HepG2 (cell line): ENCODE measurements at regions not wholly inside any gene's neighbourhood (a gene's known extent, or its start where the extent isn't known, plus 50 kb on each side); places are given as distances from the start of the nearest gene placed in this dataset.

ENCODE experiments used
- ATAC-seq: fragments of 200-7000 bp; cut with Tn5 transposase; 3 replicates; pipeline ENCODE4 v1.9.1; 2020; ENCODE audit warnings: mild to moderate bottlenecking, moderate library complexity
- BruUV-seq: library from RNA; stranded (reverse); fragments of 400-500 nt; replicated peaks from 2 replicates; lab custom pipeline; 2021; lab: Mats Ljungman, UMichigan
- CTCF ChIA-PET: fragments of 300-600 bp; formaldehyde crosslinking; extraction: SDS; loops from one replicate; lab custom pipeline; 2021; ENCODE audit warnings: low total read pairs, inconsistent platforms, low intra/inter-chr PET ratio; lab: Yijun Ruan, JAX
- POLR2A ChIA-PET: fragments of 350-600 bp; sonication (Branson Sonifier 250); formaldehyde crosslinking; loops from one replicate; lab custom pipeline; 2020; ENCODE audit warnings: antibody characterized with exemption, inconsistent platforms; lab: Yijun Ruan, JAX
- DNase-seq: peaks from one replicate; pipeline ENCODE4 v3.0.0-alpha.2; 2015; ENCODE audit warnings: low spot score
- FAIRE-seq: peaks from 3 replicates; lab custom pipeline; 2011; peaks lifted over from hg19 to GRCh38; lab: Jason Lieb, UNC
- H2AFZ ChIP-seq: one replicate; pipeline ENCODE4 v1.6.1; 2011; ENCODE audit warnings: low read length, inconsistent platforms
- H3K27ac ChIP-seq: fragments of 300-600 bp; 3 replicates; pipeline ENCODE4 v1.8.0; 2011; ENCODE audit warnings: mixed run types, mild to moderate bottlenecking, mixed read lengths, low read length, inconsistent platforms; ENCODE audit not compliant: insufficient read depth; ENCODE audit errors: extremely low read length
- H3K27me3 ChIP-seq, 2 experiments: fragments of 200-600 bp in 1 of 2; 2 replicates in 1 of 2; 3 replicates in 1 of 2; pipeline versions ENCODE4 v1.6.0 to v1.8.0; 2011; ENCODE audit warnings: low read length in 2 of 2, mild to moderate bottlenecking in 2 of 2, moderate library complexity in 2 of 2, inconsistent platforms in 1 of 2; ENCODE audit not compliant: insufficient read depth in 2 of 2, control insufficient read depth in 1 of 2
- H3K36me3 ChIP-seq, 2 experiments: fragments of 200-600 bp in 1 of 2; replicated peaks in 1 of 2; 2 replicates in 1 of 2; 3 replicates in 1 of 2; pipeline versions ENCODE4 v1.5.1 to v1.8.0; 2011; ENCODE audit warnings: low read length in 2 of 2, inconsistent platforms in 1 of 2; ENCODE audit not compliant: insufficient read depth in 2 of 2, control insufficient read depth in 1 of 2
- H3K4me1 ChIP-seq: 2 replicates; pipeline ENCODE4 v1.5.1; 2012; ENCODE audit warnings: low read length, inconsistent platforms; ENCODE audit not compliant: insufficient read depth
- H3K4me2 ChIP-seq: 2 replicates; pipeline ENCODE4 v1.6.0; 2011; ENCODE audit warnings: low read depth, low read length, inconsistent platforms
- H3K4me3 ChIP-seq, 3 experiments: fragments of 200-600 bp in 1 of 3; sonication (generic), shearing (Covaris generic) in 1 of 3; replicated peaks in 1 of 3; 2 replicates each; pipeline ENCODE4 v1.5.1; 2011 to 2016; ENCODE audit warnings: low read length in 3 of 3, inconsistent platforms in 2 of 3, low read depth in 2 of 3, mild to moderate bottlenecking in 2 of 3, control low read depth in 1 of 3, mixed read lengths in 1 of 3; ENCODE audit not compliant: insufficient read depth in 1 of 3
- H3K79me2 ChIP-seq: one replicate; pipeline ENCODE4 v1.6.1; 2011; ENCODE audit warnings: low read length, inconsistent platforms; ENCODE audit not compliant: insufficient read depth
- H3K9ac ChIP-seq: 2 replicates; pipeline ENCODE4 v1.6.0; 2011; ENCODE audit warnings: mild to moderate bottlenecking, low read depth, low read length, inconsistent platforms; ENCODE audit not compliant: insufficient read depth
- H3K9me3 ChIP-seq: 2 replicates; pipeline ENCODE4 v1.5.1; 2012; ENCODE audit warnings: mild to moderate bottlenecking, low read length
- H4K20me1 ChIP-seq: 2 replicates; pipeline ENCODE4 v1.6.0; 2011; ENCODE audit warnings: inconsistent platforms, mild to moderate bottlenecking, low read length, moderate library complexity; ENCODE audit not compliant: insufficient read depth
- DNMT1 ChIP-seq: sonication (generic); formaldehyde crosslinking; IDR thresholded peaks from 2 replicates; pipeline ENCODE4 v1.5.1; 2020; ENCODE audit warnings: mild to moderate bottlenecking, missing genetic modification reagents
- FOXA3 ChIP-seq: IDR thresholded peaks from 2 replicates; pipeline ENCODE4 v1.6.1; 2016; ENCODE audit warnings: missing genetic modification reagents, missing compliant biosample characterization
- MED8 ChIP-seq: sonication (generic); formaldehyde crosslinking; IDR thresholded peaks from 2 replicates; pipeline ENCODE4 v1.8.1; 2023; ENCODE audit warnings: mild to moderate bottlenecking, missing genetic modification reagents; ENCODE audit not compliant: insufficient replicate concordance
- SYNCRIP ChIP-seq: fragments of 200-400 bp; formaldehyde crosslinking; IDR thresholded peaks from 2 replicates; pipeline ENCODE4 v1.6.1; 2018; ENCODE audit warnings: mild to moderate bottlenecking, low read depth, low read length; ENCODE audit not compliant: insufficient read depth
- ZNF101 ChIP-seq: sonication (generic); formaldehyde crosslinking; IDR thresholded peaks from 2 replicates; pipeline ENCODE4 v1.4.0; 2020; ENCODE audit warnings: mild to moderate bottlenecking, low read depth, missing genetic modification reagents, borderline replicate concordance
- ZNF230 ChIP-seq: sonication (generic); formaldehyde crosslinking; IDR thresholded peaks from 2 replicates; pipeline ENCODE4 v1.4.0; 2020; ENCODE audit warnings: mild to moderate bottlenecking, missing genetic modification reagents
- ZNF260 ChIP-seq: sonication (generic); formaldehyde crosslinking; IDR thresholded peaks from 2 replicates; pipeline ENCODE4 v1.4.0; 2020; ENCODE audit warnings: missing genetic modification reagents, low read depth, mild to moderate bottlenecking, borderline replicate concordance
- ZNF33B ChIP-seq: sonication (generic); formaldehyde crosslinking; IDR thresholded peaks from 2 replicates; pipeline ENCODE4 v1.5.1; 2020; ENCODE audit warnings: mild to moderate bottlenecking, missing genetic modification reagents
- ZNF354B ChIP-seq: sonication (generic); formaldehyde crosslinking; IDR thresholded peaks from 2 replicates; pipeline ENCODE4 v1.8.0; 2022; ENCODE audit warnings: mild to moderate bottlenecking, missing genetic modification reagents
- ZNF446 ChIP-seq: sonication (generic); formaldehyde crosslinking; IDR thresholded peaks from 2 replicates; pipeline ENCODE4 v1.5.0; 2020; ENCODE audit warnings: mild to moderate bottlenecking, missing genetic modification reagents
- ZSCAN22 ChIP-seq: sonication (generic); formaldehyde crosslinking; IDR thresholded peaks from 2 replicates; pipeline ENCODE4 v1.4.0; 2020; ENCODE audit warnings: mild to moderate bottlenecking, missing genetic modification reagents
- WGBS: methylation state at CpG from one replicate; pipeline ENCODE4 v1.1.6; 2017; ENCODE audit warnings: low lambda C conversion rate; 5-methylcytosine and 5-hydroxymethylcytosine counted together
- in situ Hi-C: cut with HindIII; loops from 2 replicates; pipeline ENCODE4 v1.10.0; 2017; ENCODE audit warnings: low pct_unique_long_range_greater_than_20kb; ENCODE audit not compliant: extremely low pct_ligation_motif_present
- intact Hi-C: fragments of 100-400 bp; cut with micrococcal nuclease; formaldehyde crosslinking; loops from one replicate; pipeline ENCODE4 v1.10.0; 2022; ENCODE audit not compliant: unreplicated experiment
- TF ChIP-seq, protein P1 (sequence below): sonication (generic); formaldehyde crosslinking; IDR thresholded peaks from 2 replicates; pipeline ENCODE4 v1.8.0; 2022; ENCODE audit warnings: missing genetic modification reagents, mild to moderate bottlenecking, inconsistent platforms, borderline replicate concordance
- TF ChIP-seq, protein P2 (sequence below): sonication (generic); formaldehyde crosslinking; IDR thresholded peaks from 2 replicates; pipeline ENCODE4 v1.5.1; 2020; ENCODE audit warnings: mild to moderate bottlenecking, moderate library complexity, missing genetic modification reagents
- TF ChIP-seq, protein P3 (sequence below): sonication (generic); formaldehyde crosslinking; IDR thresholded peaks from 2 replicates; pipeline ENCODE4 v1.8.0; 2022; ENCODE audit warnings: mild to moderate bottlenecking, missing genetic modification reagents, borderline replicate concordance
- TF ChIP-seq, protein P4 (sequence below): IDR thresholded peaks from 2 replicates; pipeline ENCODE4 v1.6.1; 2016; ENCODE audit warnings: control low read depth
- TF ChIP-seq, protein P5 (sequence below): sonication (generic); formaldehyde crosslinking; IDR thresholded peaks from 2 replicates; pipeline ENCODE4 v1.5.0; 2020; ENCODE audit warnings: mild to moderate bottlenecking, missing genetic modification reagents

DNA sequence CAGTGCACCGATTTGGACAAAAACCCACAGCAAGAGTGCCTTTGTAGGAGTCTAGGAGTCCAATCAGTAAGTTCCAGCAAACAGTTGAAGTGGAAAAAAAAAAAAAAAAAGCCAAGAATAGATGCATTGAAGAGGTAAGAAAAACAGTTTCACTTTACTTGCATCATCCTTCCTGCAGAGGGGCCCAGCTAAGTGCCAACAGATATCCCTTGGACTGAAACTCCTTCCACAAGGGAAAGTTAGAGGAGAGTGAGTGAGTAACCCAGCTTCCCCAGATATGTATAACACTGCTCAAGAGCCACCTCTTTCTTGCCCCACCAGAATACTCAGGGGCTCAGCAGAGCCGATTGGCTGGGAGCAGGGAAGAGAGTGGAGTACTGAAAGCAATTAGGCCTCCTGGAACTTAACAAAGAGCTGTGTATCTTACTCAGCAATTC is 617.7 kb upstream of the SMIM31 start (continued):
- TF ChIP-seq, protein P1, sequence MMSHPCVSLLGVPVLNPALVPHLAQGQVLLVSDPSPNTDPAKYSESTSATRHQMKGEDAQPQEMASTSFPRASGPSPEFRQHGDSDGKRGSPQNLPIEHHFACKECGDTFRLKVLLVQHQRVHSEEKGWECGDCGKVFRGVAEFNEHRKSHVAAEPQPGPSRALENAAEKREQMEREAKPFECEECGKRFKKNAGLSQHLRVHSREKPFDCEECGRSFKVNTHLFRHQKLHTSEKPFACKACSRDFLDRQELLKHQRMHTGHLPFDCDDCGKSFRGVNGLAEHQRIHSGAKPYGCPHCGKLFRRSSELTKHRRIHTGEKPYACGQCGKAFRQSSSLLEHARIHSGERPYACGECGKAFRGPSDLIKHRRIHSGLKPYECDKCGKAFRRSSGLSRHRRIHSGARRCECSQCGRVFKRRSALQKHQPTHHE (CRISPR knock-in tag) = no peak
- no peak for TF ChIP-seq ZNF33B (CRISPR knock-in tag)
- no peak for TF ChIP-seq ZNF354B (CRISPR knock-in tag)
- TF ChIP-seq ZNF101 (CRISPR knock-in tag) = no peak
- TF ChIP-seq DNMT1 = no peak
- TF ChIP-seq, protein P2, sequence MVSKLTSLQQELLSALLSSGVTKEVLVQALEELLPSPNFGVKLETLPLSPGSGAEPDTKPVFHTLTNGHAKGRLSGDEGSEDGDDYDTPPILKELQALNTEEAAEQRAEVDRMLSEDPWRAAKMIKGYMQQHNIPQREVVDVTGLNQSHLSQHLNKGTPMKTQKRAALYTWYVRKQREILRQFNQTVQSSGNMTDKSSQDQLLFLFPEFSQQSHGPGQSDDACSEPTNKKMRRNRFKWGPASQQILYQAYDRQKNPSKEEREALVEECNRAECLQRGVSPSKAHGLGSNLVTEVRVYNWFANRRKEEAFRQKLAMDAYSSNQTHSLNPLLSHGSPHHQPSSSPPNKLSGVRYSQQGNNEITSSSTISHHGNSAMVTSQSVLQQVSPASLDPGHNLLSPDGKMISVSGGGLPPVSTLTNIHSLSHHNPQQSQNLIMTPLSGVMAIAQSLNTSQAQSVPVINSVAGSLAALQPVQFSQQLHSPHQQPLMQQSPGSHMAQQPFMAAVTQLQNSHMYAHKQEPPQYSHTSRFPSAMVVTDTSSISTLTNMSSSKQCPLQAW (CRISPR knock-in tag) = no peak
- no peak for TF ChIP-seq FOXA3 (CRISPR knock-in tag)

DNA sequence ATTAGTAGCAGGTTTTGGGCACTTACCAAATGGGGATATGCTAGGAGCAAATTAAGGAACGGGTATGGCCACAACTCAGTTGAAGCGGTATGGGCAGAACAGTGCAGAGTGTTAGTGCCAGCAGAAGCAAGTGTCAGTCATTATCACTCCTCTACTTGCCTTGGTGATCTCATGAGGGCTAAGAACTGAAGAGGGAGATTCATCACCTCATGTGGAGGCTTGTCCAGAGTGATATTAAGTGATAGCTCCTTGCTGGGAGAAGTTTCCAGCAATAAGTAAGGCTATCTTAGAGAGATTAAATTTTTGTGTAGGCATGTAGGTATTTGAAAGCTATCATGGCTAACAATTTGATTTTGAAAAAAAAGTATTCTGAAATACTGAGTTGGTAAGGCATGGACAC is 615.4 kb upstream of the SMIM31 start:
- no peak overlapping the region for H3K27ac ChIP-seq
- BruUV-seq = no TSS peak
- intact Hi-C loops (no loop called here), in situ Hi-C loops (no loop called here)
- H3K4me2 ChIP-seq = no peak overlapping the region
- 0 out of 2 replicates have a peak, but pooled peaks cover 5% of the 10 kb centered on the region for H3K9me3 ChIP-seq
- H2AFZ ChIP-seq = no peak overlapping the region
- H3K4me1 ChIP-seq = no peaks in the 10 kb centered on the region
- POLR2A ChIA-PET = no interaction called here
- CTCF ChIA-PET = no interaction called here
- ATAC-seq (no peak), FAIRE-seq (no peak), DNase-seq (no peak)
- no peak overlapping the region for H3K9ac ChIP-seq
- H3K4me3 ChIP-seq = no peak overlapping the region
- WGBS = 6% methylated on average over 2 of the region's 2 CpGs
- no peaks in the 10 kb centered on the region for H3K79me2 ChIP-seq
- no peaks in the 10 kb centered on the region for H3K27me3 ChIP-seq
- no peaks in the 10 kb centered on the region for H4K20me1 ChIP-seq
- H3K36me3 ChIP-seq = no peaks in the 10 kb centered on the region
- TF ChIP-seq ZNF260 (CRISPR knock-in tag) = no peak
- TF ChIP-seq, protein P3, sequence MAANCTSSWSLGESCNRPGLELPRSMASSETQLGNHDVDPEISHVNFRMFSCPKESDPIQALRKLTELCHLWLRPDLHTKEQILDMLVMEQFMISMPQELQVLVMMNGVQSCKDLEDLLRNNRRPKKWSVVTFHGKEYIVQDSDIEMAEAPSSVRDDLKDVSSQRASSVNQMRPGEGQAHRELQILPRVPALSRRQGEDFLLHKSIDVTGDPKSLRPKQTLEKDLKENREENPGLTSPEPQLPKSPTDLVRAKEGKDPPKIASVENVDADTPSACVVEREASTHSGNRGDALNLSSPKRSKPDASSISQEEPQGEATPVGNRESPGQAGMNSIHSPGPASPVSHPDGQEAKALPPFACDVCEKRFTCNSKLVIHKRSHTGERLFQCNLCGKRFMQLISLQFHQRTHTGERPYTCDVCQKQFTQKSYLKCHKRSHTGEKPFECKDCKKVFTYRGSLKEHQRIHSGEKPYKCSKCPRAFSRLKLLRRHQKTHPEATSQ = no peak
- no peak for TF ChIP-seq SYNCRIP
- no peak for TF ChIP-seq ZNF446 (CRISPR knock-in tag)
- no peak for TF ChIP-seq ZNF230 (CRISPR knock-in tag)
- TF ChIP-seq, protein P4, sequence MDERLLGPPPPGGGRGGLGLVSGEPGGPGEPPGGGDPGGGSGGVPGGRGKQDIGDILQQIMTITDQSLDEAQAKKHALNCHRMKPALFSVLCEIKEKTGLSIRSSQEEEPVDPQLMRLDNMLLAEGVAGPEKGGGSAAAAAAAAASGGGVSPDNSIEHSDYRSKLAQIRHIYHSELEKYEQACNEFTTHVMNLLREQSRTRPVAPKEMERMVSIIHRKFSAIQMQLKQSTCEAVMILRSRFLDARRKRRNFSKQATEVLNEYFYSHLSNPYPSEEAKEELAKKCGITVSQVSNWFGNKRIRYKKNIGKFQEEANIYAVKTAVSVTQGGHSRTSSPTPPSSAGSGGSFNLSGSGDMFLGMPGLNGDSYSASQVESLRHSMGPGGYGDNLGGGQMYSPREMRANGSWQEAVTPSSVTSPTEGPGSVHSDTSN = no peak
- TF ChIP-seq MED8 (CRISPR knock-in tag) = no peak
- TF ChIP-seq ZSCAN22 (CRISPR knock-in tag) = no peak
- TF ChIP-seq, protein P5, sequence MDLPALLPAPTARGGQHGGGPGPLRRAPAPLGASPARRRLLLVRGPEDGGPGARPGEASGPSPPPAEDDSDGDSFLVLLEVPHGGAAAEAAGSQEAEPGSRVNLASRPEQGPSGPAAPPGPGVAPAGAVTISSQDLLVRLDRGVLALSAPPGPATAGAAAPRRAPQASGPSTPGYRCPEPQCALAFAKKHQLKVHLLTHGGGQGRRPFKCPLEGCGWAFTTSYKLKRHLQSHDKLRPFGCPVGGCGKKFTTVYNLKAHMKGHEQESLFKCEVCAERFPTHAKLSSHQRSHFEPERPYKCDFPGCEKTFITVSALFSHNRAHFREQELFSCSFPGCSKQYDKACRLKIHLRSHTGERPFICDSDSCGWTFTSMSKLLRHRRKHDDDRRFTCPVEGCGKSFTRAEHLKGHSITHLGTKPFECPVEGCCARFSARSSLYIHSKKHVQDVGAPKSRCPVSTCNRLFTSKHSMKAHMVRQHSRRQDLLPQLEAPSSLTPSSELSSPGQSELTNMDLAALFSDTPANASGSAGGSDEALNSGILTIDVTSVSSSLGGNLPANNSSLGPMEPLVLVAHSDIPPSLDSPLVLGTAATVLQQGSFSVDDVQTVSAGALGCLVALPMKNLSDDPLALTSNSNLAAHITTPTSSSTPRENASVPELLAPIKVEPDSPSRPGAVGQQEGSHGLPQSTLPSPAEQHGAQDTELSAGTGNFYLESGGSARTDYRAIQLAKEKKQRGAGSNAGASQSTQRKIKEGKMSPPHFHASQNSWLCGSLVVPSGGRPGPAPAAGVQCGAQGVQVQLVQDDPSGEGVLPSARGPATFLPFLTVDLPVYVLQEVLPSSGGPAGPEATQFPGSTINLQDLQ (CRISPR knock-in tag) = no peak
